NCI-H446 (cell line): ENCODE measurements at regions not wholly inside any gene's neighbourhood (a gene's known extent, or its start where the extent isn't known, plus 50 kb on each side); places are given as distances from the start of the nearest gene placed in this dataset.
A peak's percentile ranks its signal among the peaks of the same experiment; 100 is the strongest.

ENCODE experiments used
- DNase-seq, 2 experiments: peaks; one replicate each; lab custom pipeline; 2025; lab: John Stamatoyannopoulos, UW

GRCh38 chr6:14713008-14713960 lies 532.6 kb upstream of the JARID2 start:
- DNase-seq = peak in 1 of 2 experiments; percentile 47

- no peak for DNase-seq
Observed at GRCh38 chr6:14713966-14714631, 531.8 kb upstream of the JARID2 start.

- DNase-seq = no peak
Observed at GRCh38 chr6:14715076-14715475, 530.8 kb upstream of the JARID2 start.

DNA sequence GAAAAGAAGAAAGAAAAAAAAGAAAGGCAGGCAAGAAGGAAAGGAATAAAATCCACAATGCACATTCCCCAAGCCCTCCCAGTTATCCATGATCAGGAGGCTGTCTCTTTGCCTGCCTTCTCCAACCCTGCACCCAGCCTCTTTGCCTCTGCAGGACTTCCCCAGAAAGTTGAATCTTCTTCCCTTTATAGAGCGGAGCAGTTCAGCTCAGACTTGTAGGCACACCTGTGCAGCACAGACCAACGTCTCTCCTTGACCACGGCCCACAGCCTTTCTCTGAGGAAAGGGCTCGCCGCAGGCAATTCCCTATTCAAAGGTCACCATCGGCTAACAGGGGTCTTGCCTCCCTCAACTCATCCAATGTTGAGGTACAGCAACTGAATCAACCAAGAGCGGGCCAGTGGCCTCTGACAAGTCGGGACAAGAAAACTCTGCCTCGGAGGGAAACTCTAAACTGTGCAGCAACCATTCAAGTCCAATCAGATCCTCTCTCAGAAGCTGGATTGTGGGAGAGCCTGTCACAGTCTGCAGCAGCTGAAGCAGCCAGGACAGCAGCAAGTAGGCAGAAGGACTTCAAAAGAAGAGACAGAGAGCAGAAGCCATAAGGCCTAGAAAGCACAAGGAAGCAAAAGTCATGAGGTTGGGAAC lies 529.2 kb upstream of the JARID2 start:
- DNase-seq = no peak

GRCh38 chr6:14717307-14717706 lies 528.6 kb upstream of the JARID2 start:
- DNase-seq = no peak

- DNase-seq = peak in 1 of 2 experiments; percentile 3
Observed at GRCh38 chr6:14718861-14719260, 527.0 kb upstream of the JARID2 start.

DNA sequence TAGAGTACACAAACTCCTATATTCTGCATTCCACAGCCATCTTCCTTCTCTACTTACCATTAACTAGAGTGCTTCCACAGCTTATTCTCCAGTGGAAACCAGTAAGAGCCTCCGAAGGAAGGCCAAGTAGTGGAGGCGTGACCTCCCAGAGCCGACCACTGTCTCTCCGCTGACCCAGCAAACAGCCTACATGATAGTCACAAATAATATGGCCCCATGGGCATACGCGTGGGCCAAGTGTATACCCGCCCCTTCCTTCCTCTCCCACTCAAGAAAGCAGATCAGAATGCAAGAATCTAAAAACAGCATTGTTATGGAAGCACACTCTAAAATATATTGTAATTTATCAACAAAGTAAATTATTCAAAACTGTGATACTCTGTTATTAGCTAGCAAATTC lies 526.6 kb upstream of the JARID2 start:
- DNase-seq = no peak

- no peak for DNase-seq
Observed at GRCh38 chr6:14720411-14721102, 525.3 kb upstream of the JARID2 start.

DNA sequence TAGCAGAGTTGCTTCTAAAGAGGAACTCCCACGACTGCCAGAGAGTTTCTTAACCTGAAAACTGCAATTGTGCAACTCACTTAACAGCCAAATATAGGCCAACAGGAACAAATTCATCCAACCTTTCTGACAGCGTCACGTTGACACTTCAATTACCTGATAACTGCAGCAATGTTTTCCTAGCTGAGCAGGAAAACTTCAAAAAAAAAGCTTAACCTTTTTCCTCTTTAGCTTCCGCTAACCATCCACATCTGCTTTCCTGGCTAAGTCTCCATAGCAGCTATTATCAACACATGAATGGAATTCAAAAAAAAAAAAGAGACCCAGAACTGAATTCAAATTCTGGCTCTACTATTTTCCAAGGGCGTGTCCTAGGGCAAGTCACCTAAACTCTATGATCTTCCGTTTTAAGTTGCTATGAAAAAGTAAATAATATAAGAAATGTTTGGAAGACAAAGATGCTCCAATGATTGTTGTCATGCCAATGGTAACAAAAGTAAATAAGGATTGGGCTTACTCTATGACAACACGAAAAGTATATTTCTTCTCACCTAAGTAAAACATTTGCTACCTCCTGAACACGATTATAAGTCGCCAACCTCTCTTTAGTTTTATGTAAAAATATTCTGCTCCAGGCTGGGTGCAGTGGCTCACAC lies 524.6 kb upstream of the JARID2 start:
- DNase-seq = peak in 1 of 2 experiments; percentile 4

DNA sequence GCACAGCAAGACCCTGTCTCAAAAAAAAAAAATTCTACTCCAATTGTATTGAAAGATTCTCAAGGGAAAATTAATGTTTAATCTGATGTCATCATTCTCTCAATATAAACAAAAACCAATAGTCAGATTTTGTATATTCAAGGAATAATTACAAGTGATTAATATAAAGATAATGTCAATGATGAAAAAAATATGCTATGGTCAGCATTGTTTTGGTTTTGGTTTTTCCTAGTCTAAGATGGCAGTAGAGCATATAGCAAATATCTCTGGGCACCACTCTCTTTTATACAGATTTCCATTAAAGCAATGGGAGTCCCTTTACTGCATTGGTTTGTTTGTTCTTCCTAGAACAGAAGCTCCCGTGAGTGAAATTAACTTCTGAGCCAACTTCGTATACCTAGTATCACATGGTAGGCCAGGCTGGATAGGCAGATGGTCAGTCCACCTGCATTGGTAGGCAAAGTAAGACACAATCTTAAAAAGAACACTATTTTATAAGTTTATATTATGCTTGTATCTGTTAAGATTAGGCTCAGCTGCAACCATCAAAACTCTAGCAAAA lies 523.8 kb upstream of the JARID2 start:
- DNase-seq = no peak

DNA sequence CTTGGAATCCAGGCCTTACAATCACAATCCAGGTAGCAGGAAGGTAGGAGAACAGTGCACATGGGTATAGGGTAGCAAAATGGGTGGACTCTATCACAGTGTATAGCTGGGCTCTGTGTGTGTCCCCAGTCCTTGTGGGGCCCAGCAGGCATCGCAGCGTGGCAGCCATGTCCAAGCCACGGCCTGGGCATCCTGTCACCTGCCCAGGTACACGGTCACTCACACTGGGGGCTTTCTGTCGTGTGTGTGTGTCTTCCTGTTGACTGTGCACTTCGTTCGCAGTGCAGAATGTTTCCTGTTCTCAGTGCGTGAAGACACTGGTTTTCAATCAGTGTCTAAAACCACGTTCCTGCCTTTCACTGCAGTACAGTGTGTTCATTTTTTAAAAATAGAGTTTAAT lies 523.2 kb upstream of the JARID2 start:
- no peak for DNase-seq

DNA sequence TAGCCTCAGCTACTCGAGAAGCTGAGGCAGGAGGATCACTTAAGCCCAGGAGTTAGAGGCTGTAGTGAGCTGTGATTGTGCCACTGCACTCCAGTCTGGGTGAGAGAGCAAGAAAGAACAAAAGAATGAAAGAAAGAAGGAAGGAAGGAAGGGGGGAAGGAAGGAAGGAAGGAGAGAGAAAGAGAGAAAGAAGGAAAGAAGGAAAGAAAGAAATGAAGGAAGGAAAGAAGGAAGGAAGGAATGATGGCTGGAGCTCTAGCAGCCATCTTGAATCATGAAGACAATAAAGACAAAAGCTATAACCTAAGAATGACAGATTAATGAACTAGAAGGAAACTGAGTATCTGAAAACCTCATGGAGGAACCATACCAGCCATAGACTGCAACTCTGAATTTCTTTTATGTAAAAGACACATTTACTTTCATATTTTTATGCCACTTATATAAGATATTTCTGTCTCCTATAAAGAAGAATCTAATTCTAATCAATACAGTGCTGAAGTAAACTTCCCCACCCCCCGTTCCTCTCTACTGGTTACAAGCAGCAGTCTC lies 522.3 kb upstream of the JARID2 start:
- DNase-seq = no peak

DNA sequence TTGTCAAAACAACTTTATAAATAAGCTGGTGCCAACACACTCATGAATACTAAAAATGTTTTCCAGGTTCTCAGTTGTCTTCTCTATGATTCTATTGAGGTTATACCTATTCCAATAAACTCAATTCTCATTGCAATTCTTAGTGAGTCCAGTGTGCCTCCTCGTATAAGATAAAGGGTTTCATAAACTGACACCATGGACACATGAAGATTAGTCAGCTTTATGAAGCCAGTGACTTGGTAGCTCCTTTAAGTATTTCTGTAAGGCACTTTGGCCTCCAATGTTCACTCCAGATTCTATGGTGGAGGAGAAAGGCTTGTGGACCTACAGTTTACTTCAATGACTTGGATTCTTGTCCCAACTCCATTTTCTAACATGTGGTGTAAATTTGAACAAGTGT lies 521.3 kb upstream of the JARID2 start:
- no peak for DNase-seq

DNA sequence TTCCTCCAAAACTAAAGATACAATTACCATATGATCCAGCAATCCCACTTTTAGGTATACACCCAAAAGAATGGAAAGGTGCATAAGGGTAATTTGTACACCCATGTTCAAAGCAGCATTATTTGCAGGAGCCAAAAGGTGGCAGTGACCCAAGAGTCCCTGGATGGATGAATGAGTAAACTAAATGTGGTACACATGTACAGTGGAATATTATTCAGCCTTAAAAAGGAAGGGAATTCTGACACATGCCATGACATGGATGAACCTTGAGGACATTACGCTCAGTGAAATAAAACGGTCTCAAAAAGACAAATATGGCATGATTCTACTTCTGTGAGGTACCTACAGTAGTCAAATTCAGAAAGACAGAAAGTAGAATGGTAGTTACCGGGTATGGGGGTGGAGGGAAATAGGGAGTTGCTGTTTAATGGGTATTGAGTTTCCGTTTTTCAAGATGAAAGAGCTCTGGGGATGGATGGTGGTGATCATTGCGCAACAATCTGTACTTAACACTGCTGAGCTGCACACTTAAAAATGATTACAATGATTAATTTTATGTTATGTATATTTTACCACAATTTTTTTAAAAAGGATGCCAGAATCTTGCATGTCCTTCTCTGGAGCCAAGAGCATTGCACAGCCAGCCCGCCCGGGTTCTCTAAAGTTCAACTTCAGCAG lies 518.9 kb upstream of the JARID2 start:
- DNase-seq = no peak

DNA sequence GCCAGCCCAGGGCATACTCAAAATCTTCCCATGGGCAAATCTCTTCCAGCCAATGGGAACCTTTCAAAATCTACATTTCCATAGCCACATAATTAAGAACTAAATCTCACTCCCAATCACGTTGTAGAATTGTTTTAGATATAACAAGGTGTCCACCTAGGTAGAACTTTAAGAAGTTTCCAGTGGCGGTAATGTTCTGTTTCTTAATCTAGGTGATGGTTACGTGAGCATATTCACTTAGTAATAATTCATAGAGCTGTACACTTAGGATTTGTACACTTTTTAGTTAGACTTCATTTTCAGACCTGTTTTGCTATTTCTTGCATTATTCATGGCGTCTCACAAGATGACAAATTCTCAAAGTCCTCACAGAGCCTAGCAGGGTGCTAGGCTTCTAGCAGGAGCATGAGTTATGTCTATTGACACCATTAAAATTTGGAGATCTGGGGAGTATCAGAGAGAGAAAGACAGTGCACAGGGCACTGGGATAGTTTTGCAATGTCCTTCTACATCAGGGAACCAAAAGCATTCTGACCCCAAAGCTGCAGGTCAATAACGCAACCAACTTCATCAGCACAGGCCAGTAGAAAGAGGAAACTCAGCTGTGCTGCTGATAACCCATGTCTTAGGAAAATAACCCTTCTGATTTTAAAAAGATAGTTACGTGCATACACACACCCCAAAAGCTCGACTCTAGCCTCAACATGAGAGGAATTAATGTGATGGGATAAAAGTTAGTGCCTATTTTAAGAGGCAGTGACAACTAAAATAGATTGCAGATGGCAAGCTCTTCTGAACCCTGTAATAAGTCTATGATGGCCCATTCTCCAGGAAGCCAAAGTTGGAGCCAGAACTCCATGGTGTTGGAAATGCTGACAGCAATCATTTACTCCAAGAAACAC lies 518.1 kb upstream of the JARID2 start:
- DNase-seq = no peak

DNA sequence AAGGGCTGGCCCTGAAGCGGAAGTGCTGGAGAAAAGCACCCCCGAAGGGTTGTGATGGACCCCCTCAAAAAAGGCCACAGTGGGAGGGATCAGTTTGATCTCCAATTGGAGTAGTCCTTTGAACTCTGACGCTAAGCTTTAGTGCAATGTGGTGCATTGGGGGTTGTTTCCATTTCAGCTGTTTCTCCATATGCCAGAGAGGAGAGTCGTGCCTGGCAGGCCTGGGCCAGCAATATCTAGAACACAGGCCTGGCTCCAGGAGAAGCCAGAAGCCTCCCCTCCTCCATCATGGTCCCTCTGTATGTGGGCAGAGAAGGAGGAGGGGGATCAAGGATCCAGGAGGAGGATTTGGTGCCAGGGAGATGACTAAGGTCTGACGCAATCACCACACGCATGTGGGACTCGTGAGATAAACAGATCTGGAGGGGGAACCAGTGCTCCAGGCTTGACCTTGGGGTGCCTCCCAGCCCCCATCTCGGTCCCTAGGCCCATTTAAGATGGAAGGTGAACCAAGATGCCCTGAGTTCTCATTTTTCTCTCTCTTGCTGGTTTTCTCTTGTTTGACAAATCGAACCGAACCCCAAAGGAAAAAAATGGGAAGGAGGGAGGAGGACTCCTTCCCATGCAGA lies 517.4 kb upstream of the JARID2 start:
- DNase-seq = peak in 1 of 2 experiments; percentile 40

GRCh38 chr6:14729129-14729871 lies 516.6 kb upstream of the JARID2 start:
- no peak for DNase-seq

DNA sequence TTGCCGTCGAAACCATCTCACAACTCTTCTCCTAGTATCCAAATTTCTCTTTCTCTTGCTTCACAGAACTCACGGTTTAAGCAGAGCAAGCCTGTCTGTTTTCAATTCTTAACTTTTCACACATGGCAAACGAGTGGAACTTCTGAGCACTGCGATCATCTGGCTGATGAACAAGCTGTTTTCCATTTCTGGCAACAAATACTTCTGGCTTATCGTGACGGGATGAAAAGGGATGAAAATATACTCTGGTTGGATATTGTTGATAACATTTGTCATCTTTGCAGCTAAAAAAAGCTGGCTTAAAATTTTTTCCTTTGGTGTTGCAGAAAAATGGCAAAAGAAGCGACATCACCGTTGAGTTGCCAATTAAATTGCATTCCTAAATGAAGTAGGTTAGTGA lies 515.2 kb upstream of the JARID2 start:
- DNase-seq = no peak
